PC-9 (cell line): ENCODE measurements at regions not wholly inside any gene's neighbourhood (a gene's known extent, or its start where the extent isn't known, plus 50 kb on each side); places are given as distances from the start of the nearest gene placed in this dataset.

ENCODE experiments used
- CTCF ChIP-seq: fragments of 200-600 bp; sonication (generic); conservative IDR thresholded peaks from 2 replicates; pipeline ENCODE4 v1.6.1; 2017; ENCODE audit warnings: mixed run types, antibody characterized with exemption, mild to moderate bottlenecking, moderate library complexity
- EZH2 ChIP-seq: fragments of 200-600 bp; sonication (generic); IDR thresholded peaks from 2 replicates; pipeline ENCODE4 v1.8.0; 2017; ENCODE audit warnings: antibody characterized with exemption, low read depth

GRCh38 chr9:21580636-21581378 is 98.7 kb upstream of the IFNE start:
- TF ChIP-seq EZH2 = no peak
- no peak for TF ChIP-seq CTCF
